ENCODE measurements at regions not wholly inside any gene's neighbourhood (a gene's known extent, or its start where the extent isn't known, plus 50 kb on each side); places are given as distances from the start of the nearest gene placed in this dataset.

DNA sequence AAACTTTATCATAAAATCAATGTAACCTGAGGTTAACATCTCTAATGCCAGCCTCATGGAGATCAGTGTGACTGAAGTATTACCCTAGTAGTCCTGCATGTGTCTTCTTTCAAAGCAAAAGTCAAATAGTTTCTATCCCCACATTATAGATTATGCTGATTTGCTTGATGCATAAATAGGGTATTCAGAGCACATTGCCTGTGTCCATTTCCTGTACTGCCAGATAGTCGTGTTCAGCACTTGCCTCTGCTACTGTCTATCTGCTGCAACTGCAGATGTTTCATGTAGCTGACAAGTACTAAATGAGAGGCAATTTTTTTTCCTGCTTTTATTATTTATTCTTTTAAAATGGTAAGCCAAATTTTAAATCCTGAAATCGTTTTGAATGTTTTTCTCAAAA lies 348.7 kb downstream of the CHRM3 start:
- no peak for DNase-seq (ENCODE audit: low read depth in 1 of 2, low spot score in 1 of 2)
- TF ChIP-seq JUND (IDR thresholded peaks at IDR 0.05; ENCODE audit: low read depth) = no peak
- in situ Hi-C loops (cut with HindIII; ENCODE audit: low pct_unique_long_range_greater_than_20kb, low sequenced_read_pairs) = no loop called here

- DNase-seq (ENCODE audit: low read depth in 1 of 2, low spot score in 1 of 2) = no peak
- in situ Hi-C loops (cut with HindIII; ENCODE audit: low pct_unique_long_range_greater_than_20kb, low sequenced_read_pairs) = no loop called here
- no peak for TF ChIP-seq JUND (IDR thresholded peaks at IDR 0.05; ENCODE audit: low read depth)
Observed at GRCh38 chr1:239736479-239736878, 350.1 kb downstream of the CHRM3 start.

DNA sequence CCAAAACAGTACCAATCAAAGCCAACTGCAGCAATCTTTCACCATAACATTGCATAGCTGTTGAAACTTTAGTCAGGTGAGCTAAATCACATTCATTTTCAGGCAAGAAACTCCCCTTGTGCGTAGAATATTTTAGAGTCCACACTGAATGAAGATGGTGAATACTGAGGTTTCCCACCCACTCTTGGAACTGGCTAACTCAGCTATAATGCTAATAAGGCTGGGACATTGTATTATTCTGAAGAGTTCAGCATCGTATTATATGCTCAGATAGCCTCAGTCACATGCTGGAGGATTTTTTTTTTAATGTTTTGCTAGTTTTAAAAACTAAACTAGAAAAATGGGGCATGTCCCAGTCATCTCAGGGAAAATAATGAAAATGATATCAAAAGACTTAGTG lies 352.3 kb upstream of the FMN2 start:
- TF ChIP-seq JUND (IDR thresholded peaks at IDR 0.05; ENCODE audit: low read depth) = no peak
- in situ Hi-C loops (cut with HindIII; ENCODE audit: low pct_unique_long_range_greater_than_20kb, low sequenced_read_pairs) = no loop called here
- no peak for DNase-seq (ENCODE audit: low read depth in 1 of 2, low spot score in 1 of 2)

DNA sequence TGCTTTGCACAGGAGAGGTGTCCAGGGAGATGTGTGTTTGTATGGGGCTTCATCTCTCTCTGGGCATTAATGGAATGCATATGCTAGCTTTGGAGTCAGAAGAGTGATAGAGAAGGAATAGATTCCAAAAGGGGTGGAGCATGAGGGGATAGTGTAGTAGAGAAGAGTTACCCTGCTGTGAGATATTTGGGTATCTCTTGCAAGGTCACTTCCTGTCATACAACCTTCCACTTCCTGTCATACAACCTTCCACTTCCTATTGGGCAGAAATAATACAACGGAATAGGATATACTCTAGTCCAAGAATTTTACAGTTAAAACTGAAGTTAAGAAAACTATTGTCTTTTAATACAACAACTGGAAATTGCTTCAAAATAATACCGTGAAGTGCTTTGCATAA lies 351.8 kb upstream of the FMN2 start:
- no peak for DNase-seq (ENCODE audit: low read depth in 1 of 2, low spot score in 1 of 2)
- no peak for TF ChIP-seq JUND (IDR thresholded peaks at IDR 0.05; ENCODE audit: low read depth)
- in situ Hi-C loops (cut with HindIII; ENCODE audit: low pct_unique_long_range_greater_than_20kb, low sequenced_read_pairs) = no loop called here

GRCh38 chr1:239742416-239743109 lies 349.1 kb upstream of the FMN2 start:
- in situ Hi-C loops (cut with HindIII; ENCODE audit: low pct_unique_long_range_greater_than_20kb, low sequenced_read_pairs) = no loop called here
- DNase-seq (ENCODE audit: low read depth in 1 of 2, low spot score in 1 of 2) = no peak
- no peak for TF ChIP-seq JUND (IDR thresholded peaks at IDR 0.05; ENCODE audit: low read depth)

DNA sequence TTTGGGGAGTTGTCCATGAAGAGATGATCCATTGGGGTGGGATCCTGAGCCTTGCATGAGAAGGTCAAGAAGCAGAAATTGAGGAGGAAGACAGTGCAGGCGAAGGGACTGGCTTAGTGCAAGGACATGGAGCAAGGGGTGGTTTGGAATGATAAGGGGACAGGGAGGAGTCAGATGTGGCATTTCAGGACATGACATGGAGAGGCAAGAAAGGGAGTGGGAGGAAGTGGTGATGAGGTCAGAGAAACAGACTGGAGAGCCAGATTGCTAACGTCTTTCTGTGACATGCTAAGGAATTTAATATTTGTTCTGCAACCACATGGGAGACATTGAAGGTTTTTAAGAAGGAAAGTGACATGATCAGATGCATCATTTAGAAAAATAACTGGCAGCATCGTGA lies 346.8 kb upstream of the FMN2 start:
- no peak for TF ChIP-seq JUND (IDR thresholded peaks at IDR 0.05; ENCODE audit: low read depth)
- in situ Hi-C loops (cut with HindIII; ENCODE audit: low pct_unique_long_range_greater_than_20kb, low sequenced_read_pairs) = no loop called here
- no peak for DNase-seq (ENCODE audit: low read depth in 1 of 2, low spot score in 1 of 2)

DNA sequence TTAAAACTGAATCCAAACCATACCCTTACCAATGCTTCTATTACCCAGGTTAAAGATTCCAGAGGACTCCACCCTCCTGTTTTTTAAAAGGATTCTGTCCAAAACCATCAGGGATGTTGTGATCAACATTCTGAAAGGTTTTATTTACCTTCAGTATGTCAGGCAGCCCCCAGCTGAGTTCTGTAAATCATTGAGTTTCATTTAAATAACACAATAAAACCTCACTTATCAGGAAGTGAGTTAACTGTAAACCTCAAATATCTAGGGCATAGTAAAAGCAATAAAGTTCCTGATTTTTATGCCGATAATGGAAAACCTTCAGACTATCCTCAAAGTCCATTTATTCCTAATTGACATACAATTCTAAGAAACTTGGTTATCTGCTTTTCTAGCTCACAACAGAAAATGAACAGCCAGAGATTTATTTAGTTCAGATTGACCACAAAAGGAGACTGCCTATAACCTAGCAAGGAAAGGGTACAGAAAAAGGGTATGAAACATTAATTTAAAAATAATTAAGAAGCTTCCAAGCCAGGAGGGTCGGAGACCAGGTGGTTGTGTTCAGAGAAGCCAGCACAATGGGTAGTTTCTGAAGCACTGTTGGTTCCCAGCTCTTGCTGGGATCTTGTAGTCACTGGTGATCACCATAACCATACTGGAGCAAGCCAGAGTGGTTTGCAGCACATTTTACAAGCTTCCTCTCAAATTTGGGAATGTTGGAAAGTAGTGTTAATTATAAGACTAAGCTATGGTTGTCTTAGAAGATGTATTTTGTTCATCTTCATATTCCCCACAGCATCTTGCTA lies 336.4 kb upstream of the FMN2 start:
- TF ChIP-seq JUND (IDR thresholded peaks at IDR 0.05; ENCODE audit: low read depth) = no peak

GRCh38 chr1:239757716-239758115 lies 334.0 kb upstream of the FMN2 start:
- in situ Hi-C loops (cut with HindIII; ENCODE audit: low pct_unique_long_range_greater_than_20kb, low sequenced_read_pairs) = no loop called here
- TF ChIP-seq JUND (IDR thresholded peaks at IDR 0.05; ENCODE audit: low read depth) = no peak
- no peak for DNase-seq (ENCODE audit: low read depth in 1 of 2, low spot score in 1 of 2)

More for the DNA sequence above, 336.4 kb upstream of the FMN2 start:
- DNase-seq (ENCODE audit: low read depth in 1 of 2, low spot score in 1 of 2) = no peak
- in situ Hi-C loops (cut with HindIII; ENCODE audit: low pct_unique_long_range_greater_than_20kb, low sequenced_read_pairs) = no loop called here

GRCh38 chr1:239758756-239759155 lies 332.9 kb upstream of the FMN2 start:
- in situ Hi-C loops (cut with HindIII; ENCODE audit: low pct_unique_long_range_greater_than_20kb, low sequenced_read_pairs) = no loop called here
- no peak for DNase-seq (ENCODE audit: low read depth in 1 of 2, low spot score in 1 of 2)
- no peak for TF ChIP-seq JUND (IDR thresholded peaks at IDR 0.05; ENCODE audit: low read depth)

GRCh38 chr1:239761509-239761908 lies 330.2 kb upstream of the FMN2 start:
- in situ Hi-C loops (cut with HindIII; ENCODE audit: low pct_unique_long_range_greater_than_20kb, low sequenced_read_pairs) = no loop called here
- no peak for DNase-seq (ENCODE audit: low read depth in 1 of 2, low spot score in 1 of 2)
- TF ChIP-seq JUND (IDR thresholded peaks at IDR 0.05; ENCODE audit: low read depth) = no peak

- in situ Hi-C loops (cut with HindIII; ENCODE audit: low pct_unique_long_range_greater_than_20kb, low sequenced_read_pairs) = no loop called here
- no peak for DNase-seq (ENCODE audit: low read depth in 1 of 2, low spot score in 1 of 2)
- TF ChIP-seq JUND (IDR thresholded peaks at IDR 0.05; ENCODE audit: low read depth) = no peak
Observed at GRCh38 chr1:239763850-239764249, 327.8 kb upstream of the FMN2 start.

DNA sequence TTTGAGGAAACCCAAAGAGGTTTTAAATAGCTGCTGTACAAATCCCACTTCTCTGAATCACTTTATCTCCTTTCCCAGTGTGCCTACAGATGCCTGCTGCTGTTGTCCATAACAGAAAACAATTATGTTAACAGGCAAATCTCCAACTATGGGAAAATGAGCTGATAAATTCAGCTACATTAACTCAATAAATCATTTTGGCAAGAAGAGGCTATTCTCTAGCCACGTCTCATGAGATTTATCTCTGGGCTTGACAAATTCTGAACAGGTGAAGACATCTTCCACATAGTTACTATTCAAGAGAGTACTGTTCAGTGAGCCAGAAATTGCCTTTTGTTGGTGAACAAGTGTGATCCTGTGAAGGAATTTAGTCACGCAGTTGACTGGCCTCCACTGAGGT lies 327.1 kb upstream of the FMN2 start:
- no peak for DNase-seq (ENCODE audit: low read depth in 1 of 2, low spot score in 1 of 2)
- no peak for TF ChIP-seq JUND (IDR thresholded peaks at IDR 0.05; ENCODE audit: low read depth)
- in situ Hi-C loops (cut with HindIII; ENCODE audit: low pct_unique_long_range_greater_than_20kb, low sequenced_read_pairs) = no loop called here

- TF ChIP-seq JUND (IDR thresholded peaks at IDR 0.05; ENCODE audit: low read depth) = no peak
Observed at GRCh38 chr1:239765163-239765562, 326.5 kb upstream of the FMN2 start.

More at GRCh38 chr1:239765163-239765562, 326.5 kb upstream of the FMN2 start:
- in situ Hi-C loops (cut with HindIII; ENCODE audit: low pct_unique_long_range_greater_than_20kb, low sequenced_read_pairs) = no loop called here
- no peak for DNase-seq (ENCODE audit: low read depth in 1 of 2, low spot score in 1 of 2)

Data from T47D (cell line).